ENCODE measurements at regions not wholly inside any gene's neighbourhood (a gene's known extent, or its start where the extent isn't known, plus 50 kb on each side); places are given as distances from the start of the nearest gene placed in this dataset.

DNA sequence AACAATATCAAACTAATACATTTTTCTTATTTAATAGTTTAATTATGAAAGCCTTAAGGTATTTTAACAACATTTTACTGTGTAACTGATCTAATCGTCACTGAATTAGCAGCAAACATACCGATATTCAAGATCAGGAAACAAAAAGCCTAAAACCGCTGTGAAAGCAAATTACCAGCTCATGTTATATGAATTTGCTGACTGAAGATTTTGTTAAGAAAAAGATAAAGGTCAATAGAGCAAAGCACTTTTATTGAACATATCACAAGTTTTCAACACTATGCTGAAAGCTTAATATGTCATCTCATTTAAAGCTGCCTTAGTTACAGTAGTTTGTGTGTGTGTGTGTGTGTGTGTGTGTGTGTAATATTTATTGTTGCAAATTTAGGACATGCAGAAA, 1634.9 kb upstream of the NUDT12 start:
- intact Hi-C loops (cut with micrococcal nuclease), result no loop called here
- Histone ChIP-seq H3K79me2 (ENCODE audit: insufficient read depth, low read length) (no peaks in the 10 kb centered on the region), H3K9ac (ENCODE audit: low read length) (no peak overlapping the region), H2AFZ (ENCODE audit: low read depth, low read length, poor library complexity, severe bottlenecking) (no peak overlapping the region), H3K4me2 (ENCODE audit: low read length) (no peak overlapping the region), H3K9me2 (ENCODE audit: insufficient read depth) (no peaks in the 10 kb centered on the region), H4K20me1 (ENCODE audit: insufficient read depth) (no peaks in the 10 kb centered on the region), H3K4me3 (replicated peaks in 1 of 2; ENCODE audit: low read depth in 1 of 2, low read length in 2 of 2) (no peak overlapping the region), H3K36me3 (ENCODE audit: control insufficient read depth in 1 of 2, insufficient read depth in 2 of 2, low read length in 2 of 2) (no peaks in the 10 kb centered on the region), H3K9me3 (ENCODE audit: control insufficient read depth in 1 of 2, insufficient read depth in 1 of 2, low read depth in 1 of 2, low read length in 2 of 2) (no peaks in the 10 kb centered on the region), H3K4me1 (ENCODE audit: control insufficient read depth in 1 of 2, insufficient read depth in 2 of 2, low read length in 2 of 2) (no peaks in the 10 kb centered on the region), H3K27me3 (ENCODE audit: insufficient read depth, low read length) (no peaks in the 10 kb centered on the region), H3K27ac (ENCODE audit: low read depth, low read length) (no peak overlapping the region)
- ATAC-seq (no peak), DNase-seq (ENCODE audit: low read depth, low spot score) (no peak)
- TF ChIP-seq EGR1 (IDR thresholded peaks at IDR 0.05; ENCODE audit: low read depth) (no peak), FOSL1 (IDR thresholded peaks at IDR 0.05; ENCODE audit: low read depth) (no peak), EZH2 (IDR thresholded peaks at IDR 0.05) (no peak), SRF (IDR thresholded peaks at IDR 0.05; ENCODE audit: low read depth) (no peak), POLR2AphosphoS5 (IDR thresholded peaks at IDR 0.05; ENCODE audit: low read depth, low read length) (no peak), MAX (IDR thresholded peaks at IDR 0.05) (no peak), POLR2A (IDR thresholded peaks at IDR 0.05; ENCODE audit: borderline replicate concordance, extremely low read depth, insufficient read depth, insufficient read length) (no peak), JUND (IDR thresholded peaks at IDR 0.05) (no peak), ELF1 (IDR thresholded peaks at IDR 0.05; ENCODE audit: borderline replicate concordance, low read depth) (no peak), EZH2phosphoT487 (IDR thresholded peaks at IDR 0.05; ENCODE audit: borderline replicate concordance) (no peak), RAD21 (IDR thresholded peaks at IDR 0.05; ENCODE audit: low read depth) (no peak), SIN3A (IDR thresholded peaks at IDR 0.05; ENCODE audit: low read depth) (no peak), YY1 (IDR thresholded peaks at IDR 0.05; ENCODE audit: extremely low read depth, insufficient replicate concordance, low read depth, low read length) (no peak), ZNF274 (IDR thresholded peaks at IDR 0.05; ENCODE audit: low read depth, low read length) (no peak)
- TF ChIP-seq, protein P1, sequence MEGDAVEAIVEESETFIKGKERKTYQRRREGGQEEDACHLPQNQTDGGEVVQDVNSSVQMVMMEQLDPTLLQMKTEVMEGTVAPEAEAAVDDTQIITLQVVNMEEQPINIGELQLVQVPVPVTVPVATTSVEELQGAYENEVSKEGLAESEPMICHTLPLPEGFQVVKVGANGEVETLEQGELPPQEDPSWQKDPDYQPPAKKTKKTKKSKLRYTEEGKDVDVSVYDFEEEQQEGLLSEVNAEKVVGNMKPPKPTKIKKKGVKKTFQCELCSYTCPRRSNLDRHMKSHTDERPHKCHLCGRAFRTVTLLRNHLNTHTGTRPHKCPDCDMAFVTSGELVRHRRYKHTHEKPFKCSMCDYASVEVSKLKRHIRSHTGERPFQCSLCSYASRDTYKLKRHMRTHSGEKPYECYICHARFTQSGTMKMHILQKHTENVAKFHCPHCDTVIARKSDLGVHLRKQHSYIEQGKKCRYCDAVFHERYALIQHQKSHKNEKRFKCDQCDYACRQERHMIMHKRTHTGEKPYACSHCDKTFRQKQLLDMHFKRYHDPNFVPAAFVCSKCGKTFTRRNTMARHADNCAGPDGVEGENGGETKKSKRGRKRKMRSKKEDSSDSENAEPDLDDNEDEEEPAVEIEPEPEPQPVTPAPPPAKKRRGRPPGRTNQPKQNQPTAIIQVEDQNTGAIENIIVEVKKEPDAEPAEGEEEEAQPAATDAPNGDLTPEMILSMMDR (IDR thresholded peaks at IDR 0.05 in 2 of 3, conservative IDR thresholded peaks at IDR 0.05 in 1 of 3; ENCODE audit: borderline replicate concordance in 1 of 3, insufficient read depth in 1 of 3, low read depth in 2 of 3, low read length in 2 of 3), result no peak
- TF ChIP-seq, protein P2, sequence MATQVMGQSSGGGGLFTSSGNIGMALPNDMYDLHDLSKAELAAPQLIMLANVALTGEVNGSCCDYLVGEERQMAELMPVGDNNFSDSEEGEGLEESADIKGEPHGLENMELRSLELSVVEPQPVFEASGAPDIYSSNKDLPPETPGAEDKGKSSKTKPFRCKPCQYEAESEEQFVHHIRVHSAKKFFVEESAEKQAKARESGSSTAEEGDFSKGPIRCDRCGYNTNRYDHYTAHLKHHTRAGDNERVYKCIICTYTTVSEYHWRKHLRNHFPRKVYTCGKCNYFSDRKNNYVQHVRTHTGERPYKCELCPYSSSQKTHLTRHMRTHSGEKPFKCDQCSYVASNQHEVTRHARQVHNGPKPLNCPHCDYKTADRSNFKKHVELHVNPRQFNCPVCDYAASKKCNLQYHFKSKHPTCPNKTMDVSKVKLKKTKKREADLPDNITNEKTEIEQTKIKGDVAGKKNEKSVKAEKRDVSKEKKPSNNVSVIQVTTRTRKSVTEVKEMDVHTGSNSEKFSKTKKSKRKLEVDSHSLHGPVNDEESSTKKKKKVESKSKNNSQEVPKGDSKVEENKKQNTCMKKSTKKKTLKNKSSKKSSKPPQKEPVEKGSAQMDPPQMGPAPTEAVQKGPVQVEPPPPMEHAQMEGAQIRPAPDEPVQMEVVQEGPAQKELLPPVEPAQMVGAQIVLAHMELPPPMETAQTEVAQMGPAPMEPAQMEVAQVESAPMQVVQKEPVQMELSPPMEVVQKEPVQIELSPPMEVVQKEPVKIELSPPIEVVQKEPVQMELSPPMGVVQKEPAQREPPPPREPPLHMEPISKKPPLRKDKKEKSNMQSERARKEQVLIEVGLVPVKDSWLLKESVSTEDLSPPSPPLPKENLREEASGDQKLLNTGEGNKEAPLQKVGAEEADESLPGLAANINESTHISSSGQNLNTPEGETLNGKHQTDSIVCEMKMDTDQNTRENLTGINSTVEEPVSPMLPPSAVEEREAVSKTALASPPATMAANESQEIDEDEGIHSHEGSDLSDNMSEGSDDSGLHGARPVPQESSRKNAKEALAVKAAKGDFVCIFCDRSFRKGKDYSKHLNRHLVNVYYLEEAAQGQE (IDR thresholded peaks at IDR 0.05; ENCODE audit: low read depth), result no peak
- CTCF ChIA-PET, result no interaction called here
- no TSS peak for BruUV-seq (replicated peaks)
- POLR2A ChIA-PET, result no interaction called here
- RAD21 ChIA-PET (ENCODE audit: low non-redundant PET in 1 of 2, low total read pairs in 2 of 2, uncharacterized antibody in 2 of 2, unreplicated experiment in 2 of 2), result no interaction called here

All from HCT116 (cell line).